Astrocyte (in vitro differentiated cells and primary cell): ENCODE measurements at regions not wholly inside any gene's neighbourhood (a gene's known extent, or its start where the extent isn't known, plus 50 kb on each side); places are given as distances from the start of the nearest gene placed in this dataset.

Source experiments
- DNase-seq: peaks from one replicate; pipeline ENCODE4 v3.0.0-alpha.2; 2010; ENCODE audit warnings: low read depth
- FAIRE-seq: peaks from 2 replicates; lab custom pipeline; 2011; peaks lifted over from hg19 to GRCh38; lab: Jason Lieb, UNC
- H2AFZ ChIP-seq: 2 replicates; pipeline ENCODE4 v1.6.0; 2012; ENCODE audit warnings: low read depth, low read length, inconsistent platforms
- H3K27ac ChIP-seq: 2 replicates; pipeline ENCODE4 v1.5.1; 2011; ENCODE audit warnings: low read depth, low read length, inconsistent platforms
- H3K27me3 ChIP-seq: 2 replicates; pipeline ENCODE4 v1.6.0; 2011; ENCODE audit warnings: low read length, inconsistent platforms; ENCODE audit not compliant: insufficient read depth
- H3K36me3 ChIP-seq: 2 replicates; pipeline ENCODE4 v1.5.1; 2011; ENCODE audit warnings: low read length, inconsistent platforms; ENCODE audit not compliant: insufficient read depth
- H3K4me1 ChIP-seq: 2 replicates; pipeline ENCODE4 v1.5.1; 2011; ENCODE audit warnings: low read length, inconsistent platforms; ENCODE audit not compliant: insufficient read depth
- H3K4me2 ChIP-seq: 2 replicates; pipeline ENCODE4 v1.6.0; 2012; ENCODE audit warnings: low read length, inconsistent platforms
- H3K4me3 ChIP-seq: 2 replicates; pipeline ENCODE4 v1.5.1; 2011; ENCODE audit warnings: low read depth, mild to moderate bottlenecking, low read length, inconsistent platforms; ENCODE audit not compliant: insufficient read depth
- H3K79me2 ChIP-seq: 2 replicates; pipeline ENCODE4 v1.6.0; 2012; ENCODE audit warnings: mild to moderate bottlenecking, low read length, inconsistent platforms; ENCODE audit not compliant: insufficient read depth
- H3K9ac ChIP-seq: 2 replicates; pipeline ENCODE4 v1.6.0; 2012; ENCODE audit warnings: mild to moderate bottlenecking, low read length, inconsistent platforms
- H3K9me3 ChIP-seq: 2 replicates; pipeline ENCODE4 v1.5.1; 2012; ENCODE audit warnings: low read depth, mild to moderate bottlenecking, low read length, inconsistent platforms; ENCODE audit not compliant: insufficient read depth
- H4K20me1 ChIP-seq: 2 replicates; pipeline ENCODE4 v1.6.0; 2012; ENCODE audit warnings: low read length, inconsistent platforms; ENCODE audit not compliant: insufficient read depth
- H3K27ac Mint-ChIP-seq: one replicate; pipeline ENCODE4 v1.8.0; 2021; ENCODE audit warnings: mild to moderate bottlenecking, mixed read lengths; ENCODE audit not compliant: unreplicated experiment
- H3K27me3 Mint-ChIP-seq: one replicate; pipeline ENCODE4 v1.8.0; 2021; ENCODE audit warnings: low read depth, mixed read lengths; ENCODE audit not compliant: unreplicated experiment
- H3K36me3 Mint-ChIP-seq: one replicate; pipeline ENCODE4 v1.8.0; 2021; ENCODE audit warnings: low read depth, mixed read lengths; ENCODE audit not compliant: unreplicated experiment
- H3K4me1 Mint-ChIP-seq: one replicate; pipeline ENCODE4 v1.8.0; 2021; ENCODE audit warnings: low read depth, mixed read lengths; ENCODE audit not compliant: unreplicated experiment
- H3K4me3 Mint-ChIP-seq: one replicate; pipeline ENCODE4 v1.8.0; 2021; ENCODE audit warnings: mild to moderate bottlenecking, moderate library complexity, mixed read lengths; ENCODE audit not compliant: unreplicated experiment
- H3K9me3 Mint-ChIP-seq: one replicate; pipeline ENCODE4 v1.8.0; 2021; ENCODE audit warnings: mild to moderate bottlenecking, mixed read lengths; ENCODE audit not compliant: unreplicated experiment
- EZH2 ChIP-seq: IDR thresholded peaks from 2 replicates; pipeline ENCODE4 v1.6.1; 2012; ENCODE audit warnings: mild to moderate bottlenecking, low read length, inconsistent platforms; ENCODE audit not compliant: insufficient read depth
- TF ChIP-seq, protein P1 (sequence below): IDR thresholded peaks from 2 replicates; pipeline ENCODE4 v1.5.1; 2011; ENCODE audit warnings: low read depth, mild to moderate bottlenecking, inconsistent platforms, low read length, moderate library complexity; ENCODE audit not compliant: insufficient read depth

DNA sequence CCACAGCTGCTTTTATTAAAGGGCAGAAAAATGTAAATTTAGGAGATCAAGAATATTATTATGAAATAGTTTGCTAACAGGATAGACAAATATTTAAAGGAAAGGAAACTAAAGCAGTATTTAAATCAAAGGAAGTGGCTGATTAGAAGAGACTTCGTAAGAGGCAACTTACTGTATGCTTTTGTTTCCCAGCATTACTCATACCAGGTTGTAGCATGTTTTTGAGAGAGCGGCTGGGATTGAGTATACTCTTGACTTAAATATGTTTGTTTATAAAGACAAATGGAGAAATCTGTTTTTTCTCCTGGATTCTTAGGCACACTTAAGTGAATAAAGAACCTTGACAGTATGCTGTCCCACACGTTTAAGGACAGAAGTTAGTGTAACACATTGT lies 293.7 kb downstream of the ZNF248 start:
- no peak for DNase-seq
- H3K4me1 ChIP-seq = no peaks in the 10 kb centered on the region
- H2AFZ ChIP-seq = no peak overlapping the region
- H3K4me2 ChIP-seq = no peak overlapping the region
- Mint-ChIP-seq H3K27me3 (no peaks in the 10 kb centered on the region), H3K9me3 (peaks cover 6% of the 10 kb centered on the region), H3K4me1 (no peaks in the 10 kb centered on the region), H3K4me3 (no peak overlapping the region), H3K27ac (no peak overlapping the region), H3K36me3 (no peaks in the 10 kb centered on the region)
- FAIRE-seq = no peak
- H3K9ac ChIP-seq = no peak overlapping the region
- H3K27ac ChIP-seq = no peak overlapping the region
- no peaks in the 10 kb centered on the region for H3K9me3 ChIP-seq
- no peak overlapping the region for H3K4me3 ChIP-seq
- no peaks in the 10 kb centered on the region for H3K27me3 ChIP-seq
- H3K79me2 ChIP-seq = no peaks in the 10 kb centered on the region
- no peak for TF ChIP-seq EZH2
- TF ChIP-seq, protein P1, sequence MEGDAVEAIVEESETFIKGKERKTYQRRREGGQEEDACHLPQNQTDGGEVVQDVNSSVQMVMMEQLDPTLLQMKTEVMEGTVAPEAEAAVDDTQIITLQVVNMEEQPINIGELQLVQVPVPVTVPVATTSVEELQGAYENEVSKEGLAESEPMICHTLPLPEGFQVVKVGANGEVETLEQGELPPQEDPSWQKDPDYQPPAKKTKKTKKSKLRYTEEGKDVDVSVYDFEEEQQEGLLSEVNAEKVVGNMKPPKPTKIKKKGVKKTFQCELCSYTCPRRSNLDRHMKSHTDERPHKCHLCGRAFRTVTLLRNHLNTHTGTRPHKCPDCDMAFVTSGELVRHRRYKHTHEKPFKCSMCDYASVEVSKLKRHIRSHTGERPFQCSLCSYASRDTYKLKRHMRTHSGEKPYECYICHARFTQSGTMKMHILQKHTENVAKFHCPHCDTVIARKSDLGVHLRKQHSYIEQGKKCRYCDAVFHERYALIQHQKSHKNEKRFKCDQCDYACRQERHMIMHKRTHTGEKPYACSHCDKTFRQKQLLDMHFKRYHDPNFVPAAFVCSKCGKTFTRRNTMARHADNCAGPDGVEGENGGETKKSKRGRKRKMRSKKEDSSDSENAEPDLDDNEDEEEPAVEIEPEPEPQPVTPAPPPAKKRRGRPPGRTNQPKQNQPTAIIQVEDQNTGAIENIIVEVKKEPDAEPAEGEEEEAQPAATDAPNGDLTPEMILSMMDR = no peak
- H3K36me3 ChIP-seq = no peaks in the 10 kb centered on the region
- no peaks in the 10 kb centered on the region for H4K20me1 ChIP-seq

DNA sequence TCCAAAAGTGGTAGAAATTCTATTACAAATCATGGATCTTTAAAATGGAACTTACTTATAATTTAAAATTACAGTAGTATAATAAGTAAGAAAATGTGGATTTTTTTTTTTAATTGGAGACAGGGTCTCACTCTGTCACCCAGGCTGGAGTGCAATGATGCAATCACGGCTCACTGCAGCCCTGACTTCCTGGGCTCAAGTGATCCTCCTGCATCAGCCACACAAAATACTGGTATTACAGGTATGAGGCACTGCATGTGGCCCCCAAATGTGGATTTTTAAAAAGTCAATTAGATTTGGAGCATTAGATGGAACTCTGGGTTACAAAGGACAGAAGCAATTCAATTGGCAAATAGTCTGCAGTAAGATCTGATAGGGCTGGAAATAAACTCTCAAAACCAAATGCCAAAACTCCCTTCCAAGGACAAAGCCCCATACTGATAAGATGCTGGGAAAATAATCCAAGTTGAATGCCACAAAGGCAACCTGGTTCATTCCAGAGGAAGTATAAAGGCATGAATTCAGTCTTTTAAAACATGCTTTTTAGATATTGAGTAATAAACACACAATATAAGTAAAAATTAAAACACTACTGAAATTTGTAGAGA lies 294.2 kb downstream of the ZNF248 start:
- FAIRE-seq (no peak), DNase-seq (no peak)
- H4K20me1 ChIP-seq = no peaks in the 10 kb centered on the region
- H3K4me1 ChIP-seq = no peaks in the 10 kb centered on the region
- H3K4me2 ChIP-seq = no peak overlapping the region
- no peaks in the 10 kb centered on the region for H3K9me3 ChIP-seq
- TF ChIP-seq, protein P1 = no peak
- TF ChIP-seq EZH2 = no peak
- no peak overlapping the region for H3K27ac ChIP-seq
- no peaks in the 10 kb centered on the region for H3K36me3 Mint-ChIP-seq
- H3K4me3 ChIP-seq = no peak overlapping the region
- no peak overlapping the region for H3K27ac Mint-ChIP-seq
- no peak overlapping the region for H3K9ac ChIP-seq
- no peaks in the 10 kb centered on the region for H3K4me1 Mint-ChIP-seq
- H2AFZ ChIP-seq = no peak overlapping the region
- H3K4me3 Mint-ChIP-seq = no peak overlapping the region
- no peaks in the 10 kb centered on the region for H3K27me3 Mint-ChIP-seq
- H3K27me3 ChIP-seq = no peaks in the 10 kb centered on the region
- no peaks in the 10 kb centered on the region for H3K79me2 ChIP-seq
- peaks cover 4% of the 10 kb centered on the region for H3K9me3 Mint-ChIP-seq
- H3K36me3 ChIP-seq = no peaks in the 10 kb centered on the region

DNA sequence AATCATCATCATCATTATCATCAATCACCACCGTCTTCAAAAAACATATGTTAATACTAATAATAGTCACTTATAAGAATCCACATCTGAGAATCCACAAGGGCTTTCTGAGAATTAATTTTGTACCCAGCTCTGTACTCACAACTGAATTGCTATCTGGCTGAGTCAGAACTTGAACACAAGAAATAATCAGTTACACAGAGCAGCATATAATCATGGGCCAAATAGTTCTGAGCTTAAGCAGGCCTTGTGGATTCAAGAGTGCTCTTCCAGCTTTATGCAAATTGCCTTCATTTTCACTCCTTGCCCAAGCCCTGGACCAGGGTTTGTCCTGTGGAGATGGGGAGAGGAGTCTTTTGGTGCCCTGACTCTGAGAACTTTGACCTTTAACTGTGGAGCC lies 304.5 kb downstream of the ZNF248 start:
- Histone ChIP-seq H3K4me3 (no peak overlapping the region), H3K9me3 (no peaks in the 10 kb centered on the region), H3K4me1 (no peaks in the 10 kb centered on the region), H3K36me3 (no peaks in the 10 kb centered on the region), H2AFZ (no peak overlapping the region), H3K27me3 (no peaks in the 10 kb centered on the region), H3K27ac (no peak overlapping the region), H3K79me2 (no peaks in the 10 kb centered on the region), H3K4me2 (no peak overlapping the region), H4K20me1 (no peaks in the 10 kb centered on the region), H3K9ac (no peak overlapping the region)
- Mint-ChIP-seq H3K9me3 (peaks cover 6% of the 10 kb centered on the region), H3K27me3 (no peaks in the 10 kb centered on the region), H3K36me3 (no peaks in the 10 kb centered on the region), H3K4me1 (no peaks in the 10 kb centered on the region), H3K4me3 (no peak overlapping the region), H3K27ac (no peak overlapping the region)
- FAIRE-seq = no peak
- no peak for DNase-seq
- no peak for TF ChIP-seq EZH2
- TF ChIP-seq, protein P1 = no peak
